H9 (cell line): ENCODE measurements at regions not wholly inside any gene's neighbourhood (a gene's known extent, or its start where the extent isn't known, plus 50 kb on each side); places are given as distances from the start of the nearest gene placed in this dataset.

Experiments used
- DNase-seq: peaks from one replicate; pipeline ENCODE4 v3.0.0-alpha.2; 2017
- H2AFZ ChIP-seq: one replicate; pipeline ENCODE4 v1.6.1; 2013; ENCODE audit warnings: mild to moderate bottlenecking, low read length, control low read depth, moderate library complexity
- H2AK5ac ChIP-seq: 2 replicates; pipeline ENCODE4 v1.6.1; 2013; ENCODE audit warnings: low read length, control low read depth, mixed read lengths; ENCODE audit not compliant: insufficient read length
- H2BK120ac ChIP-seq: one replicate; pipeline ENCODE4 v1.6.1; 2013; ENCODE audit warnings: low read depth, mild to moderate bottlenecking, low read length, control low read depth, inconsistent platforms; ENCODE audit not compliant: poor library complexity, severe bottlenecking
- H2BK12ac ChIP-seq: 2 replicates; pipeline ENCODE4 v1.6.1; 2013; ENCODE audit warnings: low read length, control low read depth, mixed read lengths, low read depth; ENCODE audit not compliant: insufficient read length
- H2BK15ac ChIP-seq: 2 replicates; pipeline ENCODE4 v1.6.1; 2013; ENCODE audit warnings: low read depth, low read length, control low read depth
- H2BK20ac ChIP-seq: one replicate; pipeline ENCODE4 v1.6.1; 2013; ENCODE audit warnings: low read depth, mild to moderate bottlenecking, low read length, control low read depth, inconsistent platforms; ENCODE audit not compliant: poor library complexity, severe bottlenecking
- H2BK5ac ChIP-seq: 2 replicates; pipeline ENCODE4 v1.6.1; 2013; ENCODE audit warnings: low read length, control low read depth, mixed read lengths; ENCODE audit not compliant: insufficient read length
- H3K14ac ChIP-seq: 2 replicates; pipeline ENCODE4 v1.6.1; 2013; ENCODE audit warnings: low read length, control low read depth; ENCODE audit not compliant: insufficient read depth
- H3K18ac ChIP-seq: 2 replicates; pipeline ENCODE4 v1.6.1; 2013; ENCODE audit warnings: low read depth, mild to moderate bottlenecking, mixed read lengths, low read length, control low read depth; ENCODE audit not compliant: insufficient read length
- H3K23ac ChIP-seq: 2 replicates; pipeline ENCODE4 v1.6.1; 2013; ENCODE audit warnings: low read length, control low read depth, mixed read lengths, low read depth; ENCODE audit not compliant: insufficient read length
- H3K23me2 ChIP-seq: 2 replicates; pipeline ENCODE4 v1.6.1; 2013; ENCODE audit warnings: low read depth, mild to moderate bottlenecking, mixed read lengths, low read length, control low read depth; ENCODE audit not compliant: insufficient read length, poor library complexity, severe bottlenecking
- H3K27ac ChIP-seq: 2 replicates; pipeline ENCODE4 v1.5.1; 2013; ENCODE audit warnings: low read length, control low read depth, mixed read lengths, low read depth; ENCODE audit not compliant: insufficient read length
- H3K27me3 ChIP-seq: 2 replicates; pipeline ENCODE4 v1.6.1; 2013; ENCODE audit warnings: low read length, control low read depth, inconsistent platforms; ENCODE audit not compliant: insufficient read depth
- H3K4ac ChIP-seq: 2 replicates; pipeline ENCODE4 v1.6.1; 2013; ENCODE audit warnings: low read depth, mild to moderate bottlenecking, control low read depth, inconsistent platforms, low read length, moderate library complexity
- H3K4me1 ChIP-seq: 2 replicates; pipeline ENCODE4 v1.6.1; 2013; ENCODE audit warnings: low read length, control low read depth, inconsistent platforms; ENCODE audit not compliant: insufficient read depth
- H3K4me2 ChIP-seq: 2 replicates; pipeline ENCODE4 v1.6.1; 2013; ENCODE audit warnings: low read length, control low read depth, mixed read lengths; ENCODE audit not compliant: insufficient read length, insufficient read depth
- H3K56ac ChIP-seq: 2 replicates; pipeline ENCODE4 v1.6.1; 2013; ENCODE audit warnings: low read depth, mild to moderate bottlenecking, mixed read lengths, low read length, control low read depth; ENCODE audit not compliant: insufficient read length
- H3K79me1 ChIP-seq: 2 replicates; pipeline ENCODE4 v1.6.1; 2013; ENCODE audit warnings: low read depth, mild to moderate bottlenecking, moderate library complexity, low read length, control low read depth, inconsistent platforms; ENCODE audit not compliant: insufficient read depth, poor library complexity, severe bottlenecking
- H3K79me2 ChIP-seq: 2 replicates; pipeline ENCODE4 v1.6.1; 2013; ENCODE audit warnings: low read length, control low read depth, inconsistent platforms; ENCODE audit not compliant: insufficient read depth
- H3K9ac ChIP-seq: 2 replicates; pipeline ENCODE4 v1.6.1; 2013; ENCODE audit warnings: low read length, control low read depth, mixed read lengths; ENCODE audit not compliant: insufficient read length; ENCODE audit errors: extremely low read depth
- H3K9me3 ChIP-seq: one replicate; pipeline ENCODE4 v1.6.1; 2013; ENCODE audit warnings: low read depth, low read length, inconsistent platforms; ENCODE audit not compliant: control insufficient read depth
- H3T11ph ChIP-seq: one replicate; pipeline ENCODE4 v1.6.1; 2013; ENCODE audit warnings: mild to moderate bottlenecking, low read length, control low read depth, inconsistent platforms
- H4K20me1 ChIP-seq: one replicate; pipeline ENCODE4 v1.6.1; 2013; ENCODE audit not compliant: control insufficient read depth, insufficient read length, insufficient read depth
- H4K5ac ChIP-seq: 2 replicates; pipeline ENCODE4 v1.6.1; 2013; ENCODE audit warnings: low read depth, mild to moderate bottlenecking, mixed read lengths, low read length, control low read depth; ENCODE audit not compliant: insufficient read length
- H4K8ac ChIP-seq: replicated peaks from 2 replicates; pipeline ENCODE4 v1.6.1; 2013; ENCODE audit warnings: low read length, control low read depth, mixed read lengths, low read depth; ENCODE audit not compliant: insufficient read length
- H4K91ac ChIP-seq: 2 replicates; pipeline ENCODE4 v1.6.1; 2013; ENCODE audit warnings: low read depth, mild to moderate bottlenecking, moderate library complexity, mixed read lengths, low read length, control low read depth; ENCODE audit not compliant: insufficient read length
- H3K27ac Mint-ChIP-seq, 3 experiments: 2 replicates in 2 of 3; 3 replicates in 1 of 3; pipeline ENCODE4 v1.8.0; 2020 to 2021; ENCODE audit warnings: mixed read lengths in 3 of 3, mild to moderate bottlenecking in 1 of 3, moderate library complexity in 1 of 3
- H3K27me3 Mint-ChIP-seq: 2 replicates; pipeline ENCODE4 v1.8.0; 2021; ENCODE audit warnings: low read depth, mild to moderate bottlenecking, moderate library complexity, mixed read lengths
- H3K36me3 Mint-ChIP-seq, 3 experiments: 2 replicates in 2 of 3; 3 replicates in 1 of 3; pipeline ENCODE4 v1.8.0; 2020 to 2021; ENCODE audit warnings: low read depth in 3 of 3, mixed read lengths in 3 of 3; ENCODE audit not compliant: insufficient read depth in 1 of 3
- H3K4me1 Mint-ChIP-seq, 2 experiments: 2 replicates each; pipeline ENCODE4 v1.8.0; 2020; ENCODE audit warnings: mixed read lengths in 2 of 2
- H3K4me3 Mint-ChIP-seq, 2 experiments: 2 replicates in 1 of 2; 3 replicates in 1 of 2; pipeline ENCODE4 v1.8.0; 2020 to 2021; ENCODE audit warnings: mild to moderate bottlenecking in 2 of 2, mixed read lengths in 2 of 2, moderate library complexity in 1 of 2
- H3K9me3 Mint-ChIP-seq, 2 experiments: 2 replicates in 1 of 2; 3 replicates in 1 of 2; pipeline ENCODE4 v1.8.0; 2020; ENCODE audit warnings: mild to moderate bottlenecking in 2 of 2, mixed read lengths in 2 of 2, moderate library complexity in 1 of 2
- WGBS: extraction: QIAGEN DNeasy Blood & Tissue Kit; methylation state at CpG from one replicate; pipeline ENCODE4 v1.1.7; 2013; ENCODE audit warnings: missing lambda C conversion rate, low lambda C conversion rate, mixed read lengths; ENCODE audit not compliant: insufficient read length; ENCODE audit errors: extremely low coverage; 5-methylcytosine and 5-hydroxymethylcytosine counted together
- TF ChIP-seq, protein P1 (sequence below): fragments of 200-600 bp; sonication (generic); conservative IDR thresholded peaks from 3 replicates; pipeline ENCODE4 v1.8.0; 2021; ENCODE audit warnings: antibody characterized with exemption, mild to moderate bottlenecking

GRCh38 chr21:27837936-27838335 lies 871.0 kb upstream of the ADAMTS5 start:
- Histone ChIP-seq H3K23ac (no peak overlapping the region), H3T11ph (no peak overlapping the region)
- H3K9me3 Mint-ChIP-seq = peaks cover 0 to 6% of the 10 kb centered on the region in 2 experiments; a peak in 2 of 5 replicates

More at GRCh38 chr21:27837936-27838335, 871.0 kb upstream of the ADAMTS5 start:
- H4K20me1 ChIP-seq = no peaks in the 10 kb centered on the region
- no peaks in the 10 kb centered on the region for H3K27me3 Mint-ChIP-seq
- no peak overlapping the region for H3K27ac ChIP-seq
- H3K27ac Mint-ChIP-seq = no peak overlapping the region
- no peak overlapping the region for H2BK120ac ChIP-seq
- H3K56ac ChIP-seq = no peak overlapping the region
- H3K9me3 ChIP-seq = no peaks in the 10 kb centered on the region
- no peak overlapping the region for H3K4ac ChIP-seq
- no peak overlapping the region for H2BK5ac ChIP-seq
- no peak overlapping the region for H3K4me3 Mint-ChIP-seq
- H3K18ac ChIP-seq = no peak overlapping the region
- no peak overlapping the region for H3K14ac ChIP-seq
- H3K79me1 ChIP-seq = no peaks in the 10 kb centered on the region
- H3K4me1 Mint-ChIP-seq = no peaks in the 10 kb centered on the region
- no peak for DNase-seq
- H2BK20ac ChIP-seq = no peak overlapping the region
- H4K8ac ChIP-seq = no peak overlapping the region
- H2BK12ac ChIP-seq = no peak overlapping the region
- H3K23me2 ChIP-seq = no peaks in the 10 kb centered on the region
- peaks cover 0 to 2% (median 0%) of the 10 kb centered on the region in 3 experiments; a peak in 1 of 7 replicates for H3K36me3 Mint-ChIP-seq
- H4K91ac ChIP-seq = no peak overlapping the region
- no peaks in the 10 kb centered on the region for H3K27me3 ChIP-seq
- H3K4me2 ChIP-seq = no peak overlapping the region
- H3K4me1 ChIP-seq = no peaks in the 10 kb centered on the region
- WGBS = no CpG with 5 or more reads among the region's 1 CpG
- H3K79me2 ChIP-seq = no peaks in the 10 kb centered on the region
- H4K5ac ChIP-seq = no peak overlapping the region
- no peak overlapping the region for H3K9ac ChIP-seq
- TF ChIP-seq, protein P1, sequence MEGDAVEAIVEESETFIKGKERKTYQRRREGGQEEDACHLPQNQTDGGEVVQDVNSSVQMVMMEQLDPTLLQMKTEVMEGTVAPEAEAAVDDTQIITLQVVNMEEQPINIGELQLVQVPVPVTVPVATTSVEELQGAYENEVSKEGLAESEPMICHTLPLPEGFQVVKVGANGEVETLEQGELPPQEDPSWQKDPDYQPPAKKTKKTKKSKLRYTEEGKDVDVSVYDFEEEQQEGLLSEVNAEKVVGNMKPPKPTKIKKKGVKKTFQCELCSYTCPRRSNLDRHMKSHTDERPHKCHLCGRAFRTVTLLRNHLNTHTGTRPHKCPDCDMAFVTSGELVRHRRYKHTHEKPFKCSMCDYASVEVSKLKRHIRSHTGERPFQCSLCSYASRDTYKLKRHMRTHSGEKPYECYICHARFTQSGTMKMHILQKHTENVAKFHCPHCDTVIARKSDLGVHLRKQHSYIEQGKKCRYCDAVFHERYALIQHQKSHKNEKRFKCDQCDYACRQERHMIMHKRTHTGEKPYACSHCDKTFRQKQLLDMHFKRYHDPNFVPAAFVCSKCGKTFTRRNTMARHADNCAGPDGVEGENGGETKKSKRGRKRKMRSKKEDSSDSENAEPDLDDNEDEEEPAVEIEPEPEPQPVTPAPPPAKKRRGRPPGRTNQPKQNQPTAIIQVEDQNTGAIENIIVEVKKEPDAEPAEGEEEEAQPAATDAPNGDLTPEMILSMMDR = no peak
- no peak overlapping the region for H2BK15ac ChIP-seq
- H2AK5ac ChIP-seq = no peak overlapping the region
- no peak overlapping the region for H2AFZ ChIP-seq
